IPS-15b (cell line): ENCODE measurements at regions not wholly inside any gene's neighbourhood (a gene's known extent, or its start where the extent isn't known, plus 50 kb on each side); places are given as distances from the start of the nearest gene placed in this dataset.

Source experiments
- H3K27me3 ChIP-seq: one replicate; pipeline ENCODE4 v1.6.1; 2013; ENCODE audit warnings: low read length; ENCODE audit not compliant: control insufficient read depth, insufficient read depth
- H3K36me3 ChIP-seq: one replicate; pipeline ENCODE4 v1.6.1; 2013; ENCODE audit warnings: low read length; ENCODE audit not compliant: control insufficient read depth, insufficient read depth
- H3K4me1 ChIP-seq: one replicate; pipeline ENCODE4 v1.6.1; 2013; ENCODE audit warnings: mild to moderate bottlenecking, low read length; ENCODE audit not compliant: control insufficient read depth, insufficient read depth
- H3K4me3 ChIP-seq: one replicate; pipeline ENCODE4 v1.5.1; 2013; ENCODE audit warnings: low read depth, low read length
- H3K9ac ChIP-seq: one replicate; pipeline ENCODE4 v1.6.1; 2013; ENCODE audit warnings: low read depth, mild to moderate bottlenecking, low read length
- H3K9me3 ChIP-seq: one replicate; pipeline ENCODE4 v1.6.1; 2013; ENCODE audit warnings: mild to moderate bottlenecking, low read length; ENCODE audit not compliant: control insufficient read depth, insufficient read depth

DNA sequence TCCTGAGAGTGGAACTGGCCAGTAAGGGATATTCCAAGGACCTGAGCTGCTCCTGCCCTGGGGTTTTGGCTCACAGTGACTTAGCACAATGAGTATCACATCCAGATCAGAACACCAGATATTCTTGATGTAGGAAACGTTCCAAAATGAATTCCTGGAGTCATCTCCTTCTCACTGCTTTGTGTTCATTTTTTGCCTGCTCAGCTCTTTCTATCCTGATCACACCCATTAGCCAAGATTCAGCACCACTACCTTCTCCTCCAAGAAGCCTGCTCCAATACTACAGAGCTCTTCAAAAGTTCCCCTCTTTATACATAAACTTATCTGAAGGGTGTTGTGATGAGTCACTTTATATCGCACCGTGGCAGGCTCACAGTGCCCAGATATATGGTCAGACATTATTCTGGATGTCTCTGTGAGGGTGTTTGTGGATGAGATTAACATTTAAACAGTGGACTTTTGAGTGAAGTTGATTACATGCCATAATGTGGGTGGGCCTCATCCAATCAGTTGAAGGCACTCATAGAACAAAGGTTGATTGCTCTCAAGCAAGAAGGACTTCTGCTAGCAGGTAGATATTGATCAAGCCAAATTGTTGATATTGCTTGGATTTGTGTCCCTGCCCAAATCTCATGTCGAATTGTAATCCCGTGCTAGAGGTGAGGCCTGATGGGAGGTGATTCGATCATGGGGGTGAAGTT lies 1155.2 kb upstream of the AUTS2 start:
- Histone ChIP-seq H3K36me3 (no peaks in the 10 kb centered on the region), H3K4me3 (no peak overlapping the region), H3K4me1 (no peaks in the 10 kb centered on the region), H3K9ac (no peak overlapping the region), H3K27me3 (no peaks in the 10 kb centered on the region), H3K9me3 (no peaks in the 10 kb centered on the region)

DNA sequence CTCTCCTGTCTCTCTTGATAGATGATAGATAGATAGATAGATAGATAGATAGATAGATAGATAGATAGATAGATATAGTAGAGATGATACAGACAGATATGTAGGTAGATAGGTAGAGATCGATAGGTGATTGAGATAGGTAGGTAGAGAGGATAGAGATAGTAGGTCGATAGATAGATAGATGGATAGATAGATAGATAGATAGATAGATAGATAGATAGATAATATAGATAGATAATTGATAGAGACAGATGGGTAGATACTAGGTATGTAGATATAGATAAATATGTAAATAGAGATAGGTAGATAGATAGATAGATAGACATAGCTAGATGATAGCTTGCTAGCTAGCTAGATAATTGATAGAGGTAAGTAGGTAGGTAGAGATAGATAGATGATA lies 1154.2 kb upstream of the AUTS2 start:
- Histone ChIP-seq H3K4me1 (no peaks in the 10 kb centered on the region), H3K36me3 (no peaks in the 10 kb centered on the region), H3K9me3 (no peaks in the 10 kb centered on the region), H3K9ac (no peak overlapping the region), H3K27me3 (no peaks in the 10 kb centered on the region), H3K4me3 (no peak overlapping the region)

DNA sequence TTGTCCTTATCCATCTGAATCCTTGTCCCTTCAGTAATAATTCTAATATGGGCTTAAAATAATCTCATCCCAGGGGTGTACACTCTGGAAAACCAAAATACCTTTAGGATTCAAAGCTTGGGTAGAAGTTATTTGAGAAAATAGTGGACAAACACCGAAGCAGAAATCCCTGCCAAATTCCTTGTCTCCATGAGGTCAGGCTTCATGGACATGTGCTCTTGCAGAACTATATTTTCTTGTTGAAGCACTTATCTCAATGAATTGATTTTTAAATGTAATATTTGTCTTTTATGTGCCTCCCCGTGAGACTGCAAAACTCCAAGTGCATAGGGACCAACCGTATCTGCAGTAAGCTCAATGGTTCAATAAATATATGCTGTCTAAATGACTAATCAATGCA lies 1153.3 kb upstream of the AUTS2 start:
- no peaks in the 10 kb centered on the region for H3K9me3 ChIP-seq
- H3K9ac ChIP-seq = no peak overlapping the region
- H3K27me3 ChIP-seq = no peaks in the 10 kb centered on the region
- H3K4me3 ChIP-seq = no peak overlapping the region
- no peaks in the 10 kb centered on the region for H3K4me1 ChIP-seq
- no peaks in the 10 kb centered on the region for H3K36me3 ChIP-seq

DNA sequence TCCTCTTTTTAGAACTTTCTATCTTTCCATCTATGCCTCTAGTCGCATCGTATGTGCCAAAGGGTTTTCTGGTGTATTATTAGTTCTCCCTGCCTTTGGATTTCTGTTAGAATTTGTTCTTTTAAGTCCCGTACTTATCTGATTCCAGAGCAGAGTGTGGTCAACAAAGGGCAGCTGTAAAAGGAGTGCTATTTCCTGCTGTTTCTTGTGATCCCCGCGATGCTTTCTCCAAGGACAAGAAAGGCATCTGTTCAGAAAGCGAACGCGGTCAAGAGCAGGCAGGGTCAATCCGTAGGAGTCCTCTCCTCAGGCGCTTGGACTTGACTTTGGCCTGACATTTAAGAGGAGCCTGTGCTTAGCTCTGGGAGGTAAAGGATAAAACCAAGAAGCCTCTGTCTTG lies 1152.1 kb upstream of the AUTS2 start:
- H3K9me3 ChIP-seq = no peaks in the 10 kb centered on the region
- H3K36me3 ChIP-seq = no peaks in the 10 kb centered on the region
- H3K4me1 ChIP-seq = no peaks in the 10 kb centered on the region
- no peak overlapping the region for H3K4me3 ChIP-seq
- H3K9ac ChIP-seq = no peak overlapping the region
- no peaks in the 10 kb centered on the region for H3K27me3 ChIP-seq

DNA sequence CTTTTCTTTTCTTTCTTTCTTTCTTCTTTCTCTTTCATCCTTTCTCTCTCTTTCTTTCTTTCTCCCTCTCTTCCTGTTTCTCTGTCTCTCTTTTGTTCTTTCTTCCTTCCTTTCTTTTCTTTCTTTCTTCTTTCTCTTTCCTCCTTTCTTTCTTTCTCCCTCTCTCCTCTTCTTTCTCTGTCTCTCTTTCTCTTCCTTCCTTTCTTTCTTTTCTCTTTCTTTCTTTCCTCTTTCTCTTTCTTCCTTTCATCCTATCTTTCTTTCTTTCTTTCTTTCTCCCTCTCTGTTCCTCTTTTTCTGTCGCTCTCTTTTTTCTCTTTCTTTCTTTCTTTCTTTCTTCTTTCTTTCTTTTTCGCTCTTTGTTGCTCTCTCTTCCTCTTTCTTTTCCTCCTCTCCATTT lies 1149.2 kb upstream of the AUTS2 start:
- H3K27me3 ChIP-seq = no peaks in the 10 kb centered on the region
- no peaks in the 10 kb centered on the region for H3K36me3 ChIP-seq
- no peaks in the 10 kb centered on the region for H3K4me1 ChIP-seq
- no peak overlapping the region for H3K4me3 ChIP-seq
- no peak overlapping the region for H3K9ac ChIP-seq
- H3K9me3 ChIP-seq = no peaks in the 10 kb centered on the region

DNA sequence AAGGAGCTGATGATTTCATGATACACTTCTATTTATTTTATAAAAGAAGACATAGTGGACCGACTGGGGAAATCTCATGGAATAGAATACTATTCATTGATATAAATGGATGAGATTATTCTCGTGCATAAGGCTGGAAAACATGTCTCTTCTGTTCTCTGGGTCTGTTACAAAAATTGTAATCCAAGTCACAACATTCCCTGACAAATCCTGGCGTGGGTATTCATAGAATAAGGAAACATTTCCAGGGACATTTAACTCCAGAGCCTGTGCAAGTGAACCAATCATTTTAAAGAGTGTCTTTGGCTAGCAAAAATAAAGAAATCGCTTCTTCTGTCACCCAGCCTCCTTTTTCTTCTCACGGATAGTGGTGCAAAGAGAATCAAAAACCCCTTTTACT lies 1148.5 kb upstream of the AUTS2 start:
- Histone ChIP-seq H3K4me1 (no peaks in the 10 kb centered on the region), H3K36me3 (no peaks in the 10 kb centered on the region)

DNA sequence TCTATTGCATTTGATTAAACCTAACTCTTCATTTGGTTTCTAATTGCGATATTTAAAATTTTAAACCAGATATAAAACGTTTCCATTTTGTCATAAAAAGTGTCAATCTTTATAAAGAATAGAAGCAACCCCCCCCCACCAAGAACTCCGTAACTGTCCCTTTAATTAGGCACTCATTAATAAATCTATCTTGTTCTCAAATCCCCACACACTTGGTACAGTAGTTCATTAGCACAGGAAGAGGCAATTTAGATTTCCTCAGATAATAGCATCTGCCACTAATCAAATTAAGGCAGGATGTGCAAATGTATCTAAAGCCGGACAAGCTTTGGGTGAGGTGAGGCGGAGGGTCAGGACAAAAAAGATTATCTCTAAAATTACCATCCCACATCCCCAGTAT lies 1143.3 kb upstream of the AUTS2 start:
- no peaks in the 10 kb centered on the region for H3K9me3 ChIP-seq
- H3K36me3 ChIP-seq = no peaks in the 10 kb centered on the region
- no peaks in the 10 kb centered on the region for H3K27me3 ChIP-seq
- H3K9ac ChIP-seq = no peak overlapping the region
- no peak overlapping the region for H3K4me3 ChIP-seq
- H3K4me1 ChIP-seq = no peaks in the 10 kb centered on the region

More for the DNA sequence above, 1148.5 kb upstream of the AUTS2 start:
- no peaks in the 10 kb centered on the region for H3K27me3 ChIP-seq
- H3K4me3 ChIP-seq = no peak overlapping the region
- no peaks in the 10 kb centered on the region for H3K9me3 ChIP-seq
- no peak overlapping the region for H3K9ac ChIP-seq

DNA sequence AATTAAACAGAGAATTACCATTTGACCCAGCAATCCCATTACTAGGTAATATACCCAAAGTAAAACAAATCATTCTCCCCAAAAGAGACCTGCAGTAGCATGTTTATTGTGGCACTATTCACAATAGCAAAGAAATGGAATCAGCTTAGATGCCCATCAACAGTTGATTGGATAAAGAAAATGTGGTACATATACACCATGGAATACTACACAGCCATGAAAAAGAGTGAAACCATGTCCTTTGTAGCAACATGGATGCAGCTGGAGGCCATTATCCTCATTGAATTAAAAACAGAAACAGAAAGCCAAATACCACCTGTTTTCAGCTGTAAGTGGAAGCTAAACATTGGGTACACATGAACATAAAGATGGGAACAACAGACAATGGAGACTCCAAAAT lies 1141.8 kb upstream of the AUTS2 start:
- no peaks in the 10 kb centered on the region for H3K27me3 ChIP-seq
- no peaks in the 10 kb centered on the region for H3K36me3 ChIP-seq
- no peaks in the 10 kb centered on the region for H3K9me3 ChIP-seq
- no peaks in the 10 kb centered on the region for H3K4me1 ChIP-seq
- H3K4me3 ChIP-seq = no peak overlapping the region
- no peak overlapping the region for H3K9ac ChIP-seq

DNA sequence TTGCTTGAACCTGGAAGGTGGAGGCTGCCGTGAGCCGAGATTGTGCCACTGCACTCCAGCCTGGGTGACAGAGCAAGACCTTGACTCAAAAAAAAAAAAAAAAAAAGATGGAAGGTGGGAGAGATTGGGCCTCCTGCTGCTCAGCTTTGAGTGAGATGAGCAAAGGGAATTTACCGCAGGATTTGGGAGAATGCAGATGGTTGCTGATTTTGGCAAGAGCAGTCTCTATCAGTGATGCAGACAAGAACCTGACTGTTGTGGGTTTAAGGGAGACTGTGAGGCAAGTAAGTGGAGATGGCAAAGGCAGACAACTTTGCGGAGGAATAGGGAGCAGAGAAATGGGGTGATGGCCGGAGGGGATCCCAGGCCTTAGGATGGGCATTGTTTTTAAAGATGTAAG lies 1140.8 kb upstream of the AUTS2 start:
- Histone ChIP-seq H3K27me3 (no peaks in the 10 kb centered on the region), H3K9me3 (no peaks in the 10 kb centered on the region), H3K36me3 (no peaks in the 10 kb centered on the region), H3K4me1 (no peaks in the 10 kb centered on the region), H3K4me3 (no peak overlapping the region), H3K9ac (no peak overlapping the region)

DNA sequence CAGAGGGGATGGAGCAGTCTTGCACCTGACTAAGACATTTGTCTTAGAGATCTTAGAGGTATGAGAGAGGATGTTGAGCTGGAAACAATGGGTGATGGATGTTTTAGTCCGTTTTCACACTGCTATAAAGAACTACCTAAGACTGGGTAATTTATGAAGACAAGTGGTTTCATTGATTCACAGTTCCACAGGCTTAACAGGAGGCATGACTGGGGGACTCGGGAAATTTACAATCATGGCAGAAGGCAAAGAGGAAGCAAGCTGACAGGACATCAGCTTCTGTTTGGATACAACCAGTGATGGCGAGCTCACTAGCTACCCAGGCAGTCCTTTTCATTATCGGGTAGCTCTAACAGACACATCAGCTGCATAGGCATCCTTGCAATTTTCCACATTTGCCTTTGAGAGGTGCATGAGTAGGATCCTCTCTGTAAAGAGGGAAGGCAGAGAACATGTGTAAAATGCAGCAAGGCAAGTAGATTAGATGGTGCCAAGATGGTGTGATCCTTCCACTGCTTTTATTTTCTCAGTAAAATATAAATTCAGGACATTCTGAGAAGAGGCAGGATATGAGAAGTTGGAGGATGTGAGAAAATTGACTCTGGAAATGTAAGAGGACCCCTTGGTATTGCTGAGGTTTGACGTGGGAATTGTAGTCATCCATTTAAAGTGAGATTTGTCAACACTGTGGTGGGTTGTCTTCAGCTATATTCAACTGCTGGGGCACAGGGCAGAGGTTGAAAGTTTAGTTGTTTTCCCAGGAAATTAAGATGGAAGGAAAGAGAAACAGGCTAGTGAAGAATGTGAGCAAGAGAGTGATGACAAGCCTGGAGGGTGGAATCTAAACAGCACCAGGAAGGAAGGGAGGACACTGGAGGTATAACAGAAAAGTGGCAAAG lies 1140.0 kb upstream of the AUTS2 start:
- no peaks in the 10 kb centered on the region for H3K36me3 ChIP-seq
- H3K4me3 ChIP-seq = no peak overlapping the region
- no peak overlapping the region for H3K9ac ChIP-seq
- H3K9me3 ChIP-seq = no peaks in the 10 kb centered on the region
- H3K4me1 ChIP-seq = no peaks in the 10 kb centered on the region
- no peaks in the 10 kb centered on the region for H3K27me3 ChIP-seq

DNA sequence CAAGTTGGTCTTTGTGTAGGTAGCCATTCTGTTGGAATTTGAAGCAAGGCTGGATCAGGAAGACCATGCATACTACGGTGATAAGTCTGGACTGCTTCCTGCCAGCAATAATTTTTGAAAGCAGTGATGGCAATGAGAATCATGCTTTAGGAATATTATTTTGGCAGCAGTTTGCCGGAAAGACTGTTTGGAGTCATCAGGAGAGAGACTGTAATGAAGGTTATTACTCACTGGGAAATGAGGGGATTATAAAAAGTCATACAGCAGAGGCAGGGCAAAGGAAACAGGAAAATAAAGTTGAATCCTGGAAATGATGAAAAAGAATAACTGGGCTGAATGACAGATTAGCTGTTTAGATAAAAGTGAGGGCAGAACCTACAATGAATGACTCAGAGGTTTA lies 1136.8 kb upstream of the AUTS2 start:
- Histone ChIP-seq H3K4me1 (no peaks in the 10 kb centered on the region), H3K9ac (no peak overlapping the region), H3K4me3 (no peak overlapping the region), H3K36me3 (no peaks in the 10 kb centered on the region), H3K27me3 (no peaks in the 10 kb centered on the region), H3K9me3 (no peaks in the 10 kb centered on the region)

DNA sequence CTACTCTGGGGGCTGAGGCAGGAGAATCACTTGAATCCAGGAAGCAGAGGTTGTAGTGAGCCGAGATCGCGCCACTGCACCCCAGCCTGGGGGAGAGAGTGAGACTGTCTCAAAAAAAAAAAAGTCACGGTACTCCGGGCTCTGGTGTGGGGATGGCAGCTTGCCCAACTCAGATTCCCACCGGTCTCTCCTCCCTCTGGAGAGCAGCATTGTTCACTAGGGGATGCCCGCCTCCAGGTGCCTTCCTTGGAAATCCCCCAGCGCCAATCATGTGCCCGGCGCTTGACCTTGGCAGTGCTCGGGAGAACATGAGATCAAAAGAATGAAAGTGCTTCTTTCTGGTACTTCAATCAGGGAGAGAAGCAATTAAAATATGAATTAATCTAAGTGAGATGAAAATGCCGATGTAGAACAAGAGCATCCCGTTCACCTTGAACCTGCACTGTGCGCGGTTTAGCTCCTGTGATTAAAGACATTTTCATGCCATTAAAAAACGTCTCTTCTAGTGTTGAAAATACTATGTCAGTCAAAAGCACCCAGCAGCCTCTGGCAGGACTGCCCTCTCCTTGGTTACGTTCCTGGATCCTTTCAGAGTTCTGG lies 1127.3 kb upstream of the AUTS2 start:
- Histone ChIP-seq H3K4me1 (no peaks in the 10 kb centered on the region), H3K9me3 (no peaks in the 10 kb centered on the region), H3K4me3 (no peak overlapping the region), H3K27me3 (no peaks in the 10 kb centered on the region), H3K9ac (no peak overlapping the region), H3K36me3 (no peaks in the 10 kb centered on the region)
